Ishikawa (cell line): ENCODE measurements at regions not wholly inside any gene's neighbourhood (a gene's known extent, or its start where the extent isn't known, plus 50 kb on each side); places are given as distances from the start of the nearest gene placed in this dataset.

ENCODE experiments used
- CEBPB ChIP-seq: IDR thresholded peaks from 2 replicates; pipeline ENCODE4 v1.6.1; 2012
- CREB1 ChIP-seq: IDR thresholded peaks from 2 replicates; pipeline ENCODE4 v1.6.1; 2012; ENCODE audit warnings: low read depth
- EGR1 ChIP-seq: IDR thresholded peaks from 2 replicates; pipeline ENCODE4 v1.6.1; 2012
- EP300 ChIP-seq: IDR thresholded peaks from 2 replicates; pipeline ENCODE4 v1.6.1; 2012; ENCODE audit warnings: borderline replicate concordance
- FOXM1 ChIP-seq: IDR thresholded peaks from 2 replicates; pipeline ENCODE4 v1.6.1; 2012; ENCODE audit warnings: low read depth, borderline replicate concordance
- MAX ChIP-seq: IDR thresholded peaks from 2 replicates; pipeline ENCODE4 v1.6.1; 2012
- NFIC ChIP-seq: IDR thresholded peaks from 2 replicates; pipeline ENCODE4 v1.6.1; 2012
- RAD21 ChIP-seq: IDR thresholded peaks from 2 replicates; pipeline ENCODE4 v1.6.1; 2012; ENCODE audit warnings: low read depth
- REST ChIP-seq: IDR thresholded peaks from 2 replicates; pipeline ENCODE4 v1.6.1; 2012; ENCODE audit warnings: low read depth, mild to moderate bottlenecking
- TAF1 ChIP-seq: IDR thresholded peaks from 2 replicates; pipeline ENCODE4 v1.6.1; 2012; ENCODE audit warnings: low read depth, mild to moderate bottlenecking
- TCF12 ChIP-seq: IDR thresholded peaks from 2 replicates; pipeline ENCODE4 v1.6.1; 2012; ENCODE audit warnings: low read depth
- TEAD4 ChIP-seq: IDR thresholded peaks from 2 replicates; pipeline ENCODE4 v1.6.1; 2012
- USF1 ChIP-seq: IDR thresholded peaks from 2 replicates; pipeline ENCODE4 v1.6.1; 2012
- YY1 ChIP-seq: IDR thresholded peaks from 2 replicates; pipeline ENCODE4 v1.6.1; 2012; ENCODE audit warnings: low read depth
- ZBTB7A ChIP-seq: IDR thresholded peaks from 2 replicates; pipeline ENCODE4 v1.6.1; 2012; ENCODE audit warnings: low read depth

GRCh38 chr2:217074576-217075255 is 214.9 kb upstream of the TNP1 start:
- no peak for TF ChIP-seq CEBPB
- TF ChIP-seq CREB1 = no peak
- TF ChIP-seq TCF12 = no peak
- TF ChIP-seq EGR1 = no peak

GRCh38 chr2:217071416-217071815 is 211.6 kb upstream of the TNP1 start:
- no peak for TF ChIP-seq EGR1

DNA sequence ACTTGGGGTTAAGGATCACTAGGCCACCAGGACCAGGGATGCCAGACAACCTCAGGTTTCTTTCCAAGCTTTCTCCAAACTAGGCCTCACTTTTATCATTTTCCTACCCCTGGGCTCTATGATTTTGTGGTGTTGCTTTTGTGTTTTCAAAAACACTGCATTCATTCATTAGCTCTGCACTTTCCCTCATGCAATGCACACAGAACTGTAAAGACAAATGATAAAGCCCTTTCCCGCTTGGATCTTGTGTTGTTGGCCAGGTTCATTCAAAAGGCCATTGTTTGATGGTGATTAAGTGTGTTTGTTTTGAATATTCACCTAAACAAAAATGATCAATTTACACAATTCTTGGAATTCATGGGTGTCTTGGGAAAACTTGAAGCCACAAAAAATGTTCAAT is 210.7 kb upstream of the TNP1 start:
- no peak for TF ChIP-seq EGR1
- TF ChIP-seq USF1 = no peak
- no peak for TF ChIP-seq ZBTB7A
- no peak for TF ChIP-seq REST
- TF ChIP-seq EP300 = no peak
- no peak for TF ChIP-seq TAF1
- TF ChIP-seq CREB1 = no peak
- TF ChIP-seq CEBPB = no peak
- no peak for TF ChIP-seq NFIC
- no peak for TF ChIP-seq TCF12
- no peak for TF ChIP-seq FOXM1
- TF ChIP-seq RAD21 = no peak

DNA sequence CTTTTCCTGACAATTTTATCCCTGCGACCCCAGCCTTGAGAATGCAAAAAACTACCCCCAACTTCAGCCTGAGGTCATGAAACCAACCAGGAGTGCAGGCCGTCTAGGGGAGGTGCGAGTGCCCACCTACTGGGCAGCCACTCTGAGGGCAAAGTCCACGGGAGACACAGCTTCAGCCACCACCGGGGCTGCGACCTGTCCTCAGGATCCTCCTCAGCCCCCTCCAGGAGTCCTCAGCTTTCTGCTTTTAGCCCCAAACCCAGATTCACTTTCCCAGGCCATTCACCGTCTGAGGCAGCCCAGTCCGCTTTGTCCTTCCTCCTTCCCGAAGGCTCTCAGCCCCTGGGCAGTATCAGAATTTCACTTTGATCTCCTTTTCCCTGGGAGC is 210.2 kb upstream of the TNP1 start:
- no peak for TF ChIP-seq REST
- TF ChIP-seq RAD21 = no peak
- no peak for TF ChIP-seq TCF12
- no peak for TF ChIP-seq YY1
- TF ChIP-seq MAX = no peak
- TF ChIP-seq EP300 = no peak
- TF ChIP-seq USF1 = no peak
- no peak for TF ChIP-seq FOXM1
- TF ChIP-seq NFIC = no peak

DNA sequence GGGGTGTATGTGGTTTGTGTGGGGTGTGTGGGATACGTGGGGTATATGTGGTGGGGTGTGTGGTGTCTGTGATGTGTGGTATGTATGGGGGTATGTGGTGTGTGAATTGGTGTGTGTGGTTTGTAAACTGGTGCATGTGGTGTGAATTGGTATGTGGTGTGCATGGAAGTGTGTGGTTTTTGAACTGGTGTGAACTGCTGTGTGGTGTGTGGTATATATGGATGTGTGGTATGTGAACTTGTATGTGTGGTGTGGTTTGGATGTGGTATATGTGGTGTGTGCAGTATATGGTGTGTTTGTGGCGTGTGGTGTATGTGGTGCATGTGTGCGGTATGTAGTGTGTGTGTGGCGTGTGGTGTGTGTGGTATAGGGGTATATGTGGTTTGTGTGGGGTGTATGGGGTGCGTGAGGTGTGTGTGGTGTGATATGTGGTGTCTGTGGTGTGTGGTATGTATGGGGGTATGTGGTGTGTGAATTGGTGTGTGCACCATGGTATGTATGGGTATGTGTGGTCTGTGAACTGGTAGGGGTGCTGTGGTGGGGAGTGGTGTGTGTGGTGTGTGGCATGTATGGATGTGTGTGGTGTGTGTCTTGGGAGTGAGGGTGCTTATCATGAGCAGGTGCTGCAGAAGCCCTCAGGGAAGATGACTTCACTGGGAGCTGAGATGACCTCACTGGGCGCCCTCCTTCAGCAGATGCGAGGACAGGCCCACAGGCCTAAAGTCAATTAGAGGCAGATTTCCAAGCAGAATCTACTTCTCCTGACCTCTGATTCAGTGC is 209.6 kb upstream of the TNP1 start:
- no peak for TF ChIP-seq NFIC
- no peak for TF ChIP-seq ZBTB7A
- TF ChIP-seq FOXM1 = no peak
- no peak for TF ChIP-seq TCF12
- TF ChIP-seq EP300 = no peak
- no peak for TF ChIP-seq CEBPB

GRCh38 chr2:217068677-217069250 is 208.9 kb upstream of the TNP1 start:
- no peak for TF ChIP-seq EGR1
- no peak for TF ChIP-seq ZBTB7A
- no peak for TF ChIP-seq MAX
- no peak for TF ChIP-seq RAD21
- no peak for TF ChIP-seq TCF12
- no peak for TF ChIP-seq TAF1
- no peak for TF ChIP-seq REST
- TF ChIP-seq CEBPB = no peak
- no peak for TF ChIP-seq USF1
- TF ChIP-seq FOXM1 = no peak
- TF ChIP-seq YY1 = no peak
- no peak for TF ChIP-seq NFIC
- TF ChIP-seq TEAD4 = no peak
- TF ChIP-seq CREB1 = no peak
